Left ventricle myocardium inferior (tissue), 1 donor: ENCODE measurements at regions not wholly inside any gene's neighbourhood (a gene's known extent, or its start where the extent isn't known, plus 50 kb on each side); places are given as distances from the start of the nearest gene placed in this dataset.

Experiments used
- DNase-seq: peaks from one replicate; pipeline ENCODE4 v3.0.0-alpha.2; 2020
- H3K27ac ChIP-seq: fragments of 200-600 bp; replicated peaks from 2 replicates; pipeline ENCODE4 v1.8.0; 2021
- H3K27me3 ChIP-seq: fragments of 200-600 bp; 2 replicates; pipeline ENCODE4 v1.8.0; 2021; ENCODE audit warnings: low read depth
- H3K36me3 ChIP-seq: fragments of 200-600 bp; 2 replicates; pipeline ENCODE4 v1.8.0; 2021
- H3K4me1 ChIP-seq: fragments of 200-600 bp; 2 replicates; pipeline ENCODE4 v1.8.0; 2021
- H3K4me3 ChIP-seq: fragments of 200-600 bp; 2 replicates; pipeline ENCODE4 v1.8.0; 2021; ENCODE audit warnings: mild to moderate bottlenecking, moderate library complexity
- H3K9me3 ChIP-seq: fragments of 200-600 bp; replicated peaks from 2 replicates; pipeline ENCODE4 v1.8.0; 2021
- intact Hi-C: fragments of 100-400 bp; cut with micrococcal nuclease; formaldehyde crosslinking; loops from one replicate; pipeline ENCODE4 v1.11.0; 2022
- TF ChIP-seq, protein P1 (sequence below): fragments of 200-600 bp; IDR thresholded peaks from 2 replicates; pipeline ENCODE4 v1.8.0; 2021; ENCODE audit warnings: antibody characterized with exemption, mild to moderate bottlenecking, borderline replicate concordance
- donor health status: DM: no; HTN: yes; CAD: no; lungs with severe emphysema.

DNA sequence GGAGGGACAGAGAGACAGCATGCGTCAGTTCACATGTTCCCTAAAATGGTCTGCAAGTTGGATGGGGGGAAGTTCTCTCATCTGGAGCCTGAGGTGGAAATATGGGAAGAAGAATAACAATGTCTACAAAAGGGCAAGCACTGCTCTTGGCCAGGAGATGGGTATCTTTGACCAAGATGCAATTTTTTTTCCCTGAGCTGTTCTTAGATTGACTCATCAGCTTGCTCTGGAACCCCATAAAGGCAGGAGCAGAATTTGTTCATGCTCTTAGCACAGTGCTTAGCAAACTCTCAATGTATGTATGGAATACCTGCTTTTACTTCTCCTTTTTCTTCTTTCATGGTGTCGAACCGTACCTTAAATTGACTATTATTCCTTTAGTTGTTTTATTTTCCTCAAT lies 90.5 kb upstream of the ZNF827 start:
- Histone ChIP-seq H3K27me3 (peaks cover 16% of the 10 kb centered on the region), H3K4me3 (no peak overlapping the region), H3K9me3 (no peaks in the 10 kb centered on the region), H3K27ac (no peak overlapping the region), H3K4me1 (no peaks in the 10 kb centered on the region), H3K36me3 (no peaks in the 10 kb centered on the region)
- DNase-seq: no peak
- TF ChIP-seq, protein P1, sequence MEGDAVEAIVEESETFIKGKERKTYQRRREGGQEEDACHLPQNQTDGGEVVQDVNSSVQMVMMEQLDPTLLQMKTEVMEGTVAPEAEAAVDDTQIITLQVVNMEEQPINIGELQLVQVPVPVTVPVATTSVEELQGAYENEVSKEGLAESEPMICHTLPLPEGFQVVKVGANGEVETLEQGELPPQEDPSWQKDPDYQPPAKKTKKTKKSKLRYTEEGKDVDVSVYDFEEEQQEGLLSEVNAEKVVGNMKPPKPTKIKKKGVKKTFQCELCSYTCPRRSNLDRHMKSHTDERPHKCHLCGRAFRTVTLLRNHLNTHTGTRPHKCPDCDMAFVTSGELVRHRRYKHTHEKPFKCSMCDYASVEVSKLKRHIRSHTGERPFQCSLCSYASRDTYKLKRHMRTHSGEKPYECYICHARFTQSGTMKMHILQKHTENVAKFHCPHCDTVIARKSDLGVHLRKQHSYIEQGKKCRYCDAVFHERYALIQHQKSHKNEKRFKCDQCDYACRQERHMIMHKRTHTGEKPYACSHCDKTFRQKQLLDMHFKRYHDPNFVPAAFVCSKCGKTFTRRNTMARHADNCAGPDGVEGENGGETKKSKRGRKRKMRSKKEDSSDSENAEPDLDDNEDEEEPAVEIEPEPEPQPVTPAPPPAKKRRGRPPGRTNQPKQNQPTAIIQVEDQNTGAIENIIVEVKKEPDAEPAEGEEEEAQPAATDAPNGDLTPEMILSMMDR: no peak
- intact Hi-C loops: no loop called here

GRCh38 chr4:146027761-146028160 lies 89.1 kb upstream of the ZNF827 start:
- TF ChIP-seq, protein P1: no peak
- H3K27me3 ChIP-seq: peaks cover 13% of the 10 kb centered on the region
- no peaks in the 10 kb centered on the region for H3K36me3 ChIP-seq
- no peaks in the 10 kb centered on the region for H3K9me3 ChIP-seq
- H3K27ac ChIP-seq: no peak overlapping the region
- intact Hi-C loops: no loop called here
- no peak for DNase-seq
- no peak overlapping the region for H3K4me3 ChIP-seq
- H3K4me1 ChIP-seq: no peaks in the 10 kb centered on the region

DNA sequence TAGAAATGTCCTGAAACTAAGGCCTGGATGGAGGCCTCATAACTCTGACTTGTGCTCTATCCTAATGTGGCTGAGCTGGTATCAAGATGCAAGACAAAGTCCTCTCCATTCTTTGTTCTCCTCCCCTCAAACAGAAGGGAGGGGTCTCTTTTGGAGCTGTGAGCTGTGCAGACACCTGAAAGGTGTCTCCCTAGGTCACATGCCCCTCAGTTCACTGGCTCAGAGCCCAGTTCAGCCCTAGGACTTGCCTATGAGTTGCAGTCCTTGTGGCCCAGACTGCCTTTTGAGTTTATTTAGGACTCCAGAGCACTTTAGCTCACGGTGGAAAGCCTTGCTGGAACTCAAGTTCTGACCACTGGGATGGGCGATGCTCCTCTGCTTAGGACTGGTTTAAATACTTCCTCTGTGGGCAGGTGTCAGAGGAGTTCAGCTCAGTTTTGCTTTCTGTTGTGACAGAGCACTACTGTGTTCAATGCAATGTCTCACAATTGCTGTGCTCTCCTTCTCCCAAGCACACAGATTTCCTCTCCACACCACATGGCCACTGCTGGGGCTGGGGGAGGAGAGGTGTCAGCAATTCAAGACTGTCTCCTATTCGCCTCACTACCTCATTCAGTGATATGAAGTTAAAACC lies 84.8 kb upstream of the ZNF827 start:
- Histone ChIP-seq H3K4me1 (no peaks in the 10 kb centered on the region), H3K27me3 (no peaks in the 10 kb centered on the region), H3K4me3 (no peak overlapping the region), H3K27ac (no peak overlapping the region), H3K9me3 (peaks cover 8% of the 10 kb centered on the region), H3K36me3 (no peaks in the 10 kb centered on the region)
- TF ChIP-seq, protein P1: no peak
- intact Hi-C loops: no loop called here
- DNase-seq: no peak

GRCh38 chr4:146022541-146022940 lies 83.9 kb upstream of the ZNF827 start:
- peaks cover 8% of the 10 kb centered on the region for H3K9me3 ChIP-seq
- no peak overlapping the region for H3K27ac ChIP-seq
- H3K4me1 ChIP-seq: no peaks in the 10 kb centered on the region
- intact Hi-C loops: no loop called here
- TF ChIP-seq, protein P1: no peak
- H3K27me3 ChIP-seq: no peaks in the 10 kb centered on the region
- no peak overlapping the region for H3K4me3 ChIP-seq
- DNase-seq: no peak
- no peaks in the 10 kb centered on the region for H3K36me3 ChIP-seq

GRCh38 chr4:146018247-146018646 lies 79.6 kb upstream of the ZNF827 start:
- Histone ChIP-seq H3K36me3 (no peaks in the 10 kb centered on the region), H3K27me3 (no peaks in the 10 kb centered on the region), H3K4me3 (no peak overlapping the region), H3K4me1 (no peaks in the 10 kb centered on the region), H3K9me3 (peaks cover 8% of the 10 kb centered on the region), H3K27ac (no peak overlapping the region)
- no peak for DNase-seq
- intact Hi-C loops: no loop called here
- TF ChIP-seq, protein P1: no peak
